ENCODE measurements at regions not wholly inside any gene's neighbourhood (a gene's known extent, or its start where the extent isn't known, plus 50 kb on each side); places are given as distances from the start of the nearest gene placed in this dataset.

- no peak for TF ChIP-seq CTCF (IDR thresholded peaks at IDR 0.05)
- no peak for TF ChIP-seq EP300 (IDR thresholded peaks at IDR 0.05)
Measured at GRCh38 chr18:55819448-55819847, 231.5 kb upstream of the TCF4 start.

All from ovary (tissue), 3 donors.